ENCODE measurements at regions not wholly inside any gene's neighbourhood (a gene's known extent, or its start where the extent isn't known, plus 50 kb on each side); places are given as distances from the start of the nearest gene placed in this dataset.

DNA sequence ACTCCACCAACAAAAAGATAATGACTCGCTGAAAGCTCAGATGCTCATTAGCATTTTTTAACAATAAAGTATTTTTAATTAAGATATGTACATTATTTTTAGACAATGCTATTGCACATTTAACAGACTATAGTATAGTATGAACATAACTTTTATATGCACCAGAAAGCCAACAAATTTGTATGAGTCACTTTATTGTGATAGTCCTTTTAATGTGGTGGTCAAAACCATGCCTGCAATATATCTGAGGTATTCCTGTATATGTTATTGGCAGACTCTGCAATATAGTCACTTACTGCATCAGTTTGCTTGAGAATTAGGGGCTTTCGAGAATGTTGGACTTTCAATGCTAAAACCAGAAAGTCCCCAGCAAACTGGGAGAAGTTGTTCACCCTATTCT is 51.7 kb upstream of the CCDC196 start (continued):
- TF ChIP-seq, protein P1, sequence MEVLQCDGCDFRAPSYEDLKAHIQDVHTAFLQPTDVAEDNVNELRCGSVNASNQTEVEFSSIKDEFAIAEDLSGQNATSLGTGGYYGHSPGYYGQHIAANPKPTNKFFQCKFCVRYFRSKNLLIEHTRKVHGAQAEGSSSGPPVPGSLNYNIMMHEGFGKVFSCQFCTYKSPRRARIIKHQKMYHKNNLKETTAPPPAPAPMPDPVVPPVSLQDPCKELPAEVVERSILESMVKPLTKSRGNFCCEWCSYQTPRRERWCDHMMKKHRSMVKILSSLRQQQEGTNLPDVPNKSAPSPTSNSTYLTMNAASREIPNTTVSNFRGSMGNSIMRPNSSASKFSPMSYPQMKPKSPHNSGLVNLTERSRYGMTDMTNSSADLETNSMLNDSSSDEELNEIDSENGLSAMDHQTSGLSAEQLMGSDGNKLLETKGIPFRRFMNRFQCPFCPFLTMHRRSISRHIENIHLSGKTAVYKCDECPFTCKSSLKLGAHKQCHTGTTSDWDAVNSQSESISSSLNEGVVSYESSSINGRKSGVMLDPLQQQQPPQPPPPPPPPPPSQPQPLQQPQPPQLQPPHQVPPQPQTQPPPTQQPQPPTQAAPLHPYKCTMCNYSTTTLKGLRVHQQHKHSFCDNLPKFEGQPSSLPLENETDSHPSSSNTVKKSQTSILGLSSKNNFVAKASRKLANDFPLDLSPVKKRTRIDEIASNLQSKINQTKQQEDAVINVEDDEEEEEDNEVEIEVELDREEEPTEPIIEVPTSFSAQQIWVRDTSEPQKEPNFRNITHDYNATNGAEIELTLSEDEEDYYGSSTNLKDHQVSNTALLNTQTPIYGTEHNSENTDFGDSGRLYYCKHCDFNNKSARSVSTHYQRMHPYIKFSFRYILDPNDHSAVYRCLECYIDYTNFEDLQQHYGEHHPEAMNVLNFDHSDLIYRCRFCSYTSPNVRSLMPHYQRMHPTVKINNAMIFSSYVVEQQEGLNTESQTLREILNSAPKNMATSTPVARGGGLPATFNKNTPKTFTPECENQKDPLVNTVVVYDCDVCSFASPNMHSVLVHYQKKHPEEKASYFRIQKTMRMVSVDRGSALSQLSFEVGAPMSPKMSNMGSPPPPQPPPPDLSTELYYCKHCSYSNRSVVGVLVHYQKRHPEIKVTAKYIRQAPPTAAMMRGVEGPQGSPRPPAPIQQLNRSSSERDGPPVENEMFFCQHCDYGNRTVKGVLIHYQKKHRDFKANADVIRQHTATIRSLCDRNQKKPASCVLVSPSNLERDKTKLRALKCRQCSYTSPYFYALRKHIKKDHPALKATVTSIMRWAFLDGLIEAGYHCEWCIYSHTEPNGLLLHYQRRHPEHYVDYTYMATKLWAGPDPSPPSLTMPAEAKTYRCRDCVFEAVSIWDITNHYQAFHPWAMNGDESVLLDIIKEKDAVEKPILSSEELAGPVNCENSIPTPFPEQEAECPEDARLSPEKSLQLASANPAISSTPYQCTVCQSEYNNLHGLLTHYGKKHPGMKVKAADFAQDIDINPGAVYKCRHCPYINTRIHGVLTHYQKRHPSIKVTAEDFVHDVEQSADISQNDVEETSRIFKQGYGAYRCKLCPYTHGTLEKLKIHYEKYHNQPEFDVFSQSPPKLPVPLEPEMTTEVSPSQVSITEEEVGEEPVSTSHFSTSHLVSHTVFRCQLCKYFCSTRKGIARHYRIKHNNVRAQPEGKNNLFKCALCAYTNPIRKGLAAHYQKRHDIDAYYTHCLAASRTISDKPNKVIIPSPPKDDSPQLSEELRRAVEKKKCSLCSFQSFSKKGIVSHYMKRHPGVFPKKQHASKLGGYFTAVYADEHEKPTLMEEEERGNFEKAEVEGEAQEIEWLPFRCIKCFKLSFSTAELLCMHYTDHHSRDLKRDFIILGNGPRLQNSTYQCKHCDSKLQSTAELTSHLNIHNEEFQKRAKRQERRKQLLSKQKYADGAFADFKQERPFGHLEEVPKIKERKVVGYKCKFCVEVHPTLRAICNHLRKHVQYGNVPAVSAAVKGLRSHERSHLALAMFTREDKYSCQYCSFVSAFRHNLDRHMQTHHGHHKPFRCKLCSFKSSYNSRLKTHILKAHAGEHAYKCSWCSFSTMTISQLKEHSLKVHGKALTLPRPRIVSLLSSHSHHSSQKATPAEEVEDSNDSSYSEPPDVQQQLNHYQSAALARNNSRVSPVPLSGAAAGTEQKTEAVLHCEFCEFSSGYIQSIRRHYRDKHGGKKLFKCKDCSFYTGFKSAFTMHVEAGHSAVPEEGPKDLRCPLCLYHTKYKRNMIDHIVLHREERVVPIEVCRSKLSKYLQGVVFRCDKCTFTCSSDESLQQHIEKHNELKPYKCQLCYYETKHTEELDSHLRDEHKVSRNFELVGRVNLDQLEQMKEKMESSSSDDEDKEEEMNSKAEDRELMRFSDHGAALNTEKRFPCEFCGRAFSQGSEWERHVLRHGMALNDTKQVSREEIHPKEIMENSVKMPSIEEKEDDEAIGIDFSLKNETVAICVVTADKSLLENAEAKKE (CRISPR knock-in tag; IDR thresholded peaks at IDR 0.05), result no peak
- no peak for TF ChIP-seq ZNF331 (CRISPR knock-in tag; IDR thresholded peaks at IDR 0.05; ENCODE audit: low read depth)
- TF ChIP-seq EZH2phosphoT487 (IDR thresholded peaks at IDR 0.05; ENCODE audit: unreplicated experiment), result no peak
- no peak for TF ChIP-seq JUNB (IDR thresholded peaks at IDR 0.05; ENCODE audit: unreplicated experiment)

DNA sequence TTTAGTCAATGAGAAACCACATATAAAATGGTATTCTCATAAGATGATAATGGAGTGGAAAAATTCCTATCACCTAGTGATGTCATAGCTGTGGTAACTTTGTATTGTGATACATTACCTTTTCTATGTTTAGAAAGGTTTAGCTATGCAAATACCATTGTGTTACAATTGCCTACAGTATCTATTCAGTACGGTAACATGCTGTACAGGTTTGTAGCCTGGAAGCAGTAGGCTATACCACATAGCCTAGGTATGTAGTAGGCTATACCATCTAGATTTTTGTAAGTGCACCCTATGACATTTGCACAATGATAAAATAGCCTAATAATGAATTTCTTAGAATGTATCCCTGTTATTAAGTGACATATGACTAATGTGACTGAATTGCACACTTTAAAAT is 50.5 kb upstream of the CCDC196 start:
- no peak overlapping the region for H2AFZ ChIP-seq
- no peaks in the 10 kb centered on the region for H3K27me3 ChIP-seq (ENCODE audit: insufficient read depth)
- Mint-ChIP-seq H3K9me3 (peaks cover 24% of the 10 kb centered on the region), H3K36me3 (ENCODE audit: low read depth) (no peaks in the 10 kb centered on the region), H3K27me3 (ENCODE audit: insufficient read depth, low read depth, poor library complexity) (no peaks in the 10 kb centered on the region), H3K27ac (no peak overlapping the region), H3K4me3 (no peak overlapping the region), H3K4me1 (no peaks in the 10 kb centered on the region)
- no peaks in the 10 kb centered on the region for H3K79me2 ChIP-seq (replicated peaks; ENCODE audit: insufficient read depth)
- ATAC-seq (no peak), DNase-seq (ENCODE audit: low spot score) (no peak)
- no peaks in the 10 kb centered on the region for H3K4me1 ChIP-seq (ENCODE audit: insufficient read depth)
- H3K27ac ChIP-seq (ENCODE audit: low read depth), result no peak overlapping the region
- H3K4me2 ChIP-seq, result no peak overlapping the region
- H3K4me3 ChIP-seq, result no peak overlapping the region
- H3K36me3 ChIP-seq (ENCODE audit: insufficient read depth), result no peaks in the 10 kb centered on the region
- H3K9me2 ChIP-seq (ENCODE audit: insufficient read depth), result peaks cover 8% of the 10 kb centered on the region; the same call in 1 of the 2 replicates
- H4K20me1 ChIP-seq (replicated peaks; ENCODE audit: insufficient read depth), result no peaks in the 10 kb centered on the region
- no peaks in the 10 kb centered on the region for H3F3A ChIP-seq (replicated peaks; ENCODE audit: low read depth)
- TF ChIP-seq JUNB (IDR thresholded peaks at IDR 0.05; ENCODE audit: unreplicated experiment) (no peak), ZNF114 (CRISPR knock-in tag; IDR thresholded peaks at IDR 0.05) (no peak), POLR2AphosphoS5 (IDR thresholded peaks at IDR 0.05; ENCODE audit: low read depth) (no peak), EZH2 (IDR thresholded peaks at IDR 0.05; ENCODE audit: low read depth, unreplicated experiment) (no peak), EZH2phosphoT487 (IDR thresholded peaks at IDR 0.05; ENCODE audit: unreplicated experiment) (no peak)
- TF ChIP-seq, protein P1 (CRISPR knock-in tag; IDR thresholded peaks at IDR 0.05), result no peak
